RPMI8226 (cell line): ENCODE measurements at regions not wholly inside any gene's neighbourhood (a gene's known extent, or its start where the extent isn't known, plus 50 kb on each side); places are given as distances from the start of the nearest gene placed in this dataset.

Experiments
- DNase-seq: peaks from one replicate; pipeline ENCODE4 v3.0.0-alpha.2; 2015

DNA sequence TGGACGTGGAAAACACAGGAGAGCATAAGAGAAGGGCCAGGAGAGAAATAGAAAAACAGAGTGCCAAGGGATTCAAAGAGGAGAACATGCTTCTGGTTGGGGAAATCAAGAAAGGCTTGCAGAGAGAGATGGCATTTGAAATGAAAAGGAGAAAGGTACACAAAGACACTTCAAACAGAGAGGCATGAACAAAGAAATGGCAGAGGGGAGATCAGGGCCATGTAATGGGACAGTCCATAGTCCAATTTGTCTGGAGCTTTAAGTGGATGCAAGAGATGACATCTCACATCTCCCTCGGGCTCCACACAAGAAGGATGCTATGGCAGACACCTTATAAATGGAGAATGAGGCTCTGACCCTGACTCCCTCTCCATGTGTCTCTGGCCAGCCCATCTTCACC, 331.1 kb downstream of the MLLT3 start:
- DNase-seq: no peak

DNA sequence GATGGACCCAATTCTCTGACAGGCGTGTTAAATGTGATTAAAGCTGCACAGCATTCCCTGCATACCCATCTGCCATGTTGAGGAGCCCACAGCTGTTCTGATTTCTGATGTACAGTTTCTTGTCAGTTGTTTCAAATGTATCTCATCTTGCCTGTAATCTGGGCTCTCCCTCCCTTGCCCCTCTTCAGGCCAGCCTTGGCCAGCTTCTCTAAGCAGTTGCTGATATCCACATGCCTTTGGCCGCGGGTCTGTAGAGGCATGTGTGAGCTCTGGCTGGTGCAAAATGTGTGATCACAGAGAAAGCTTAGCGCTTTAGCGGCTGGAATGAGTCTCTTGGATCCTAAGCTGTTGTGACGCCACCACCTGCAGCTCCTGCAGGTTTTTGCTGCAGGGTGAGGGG, 332.0 kb downstream of the MLLT3 start:
- no peak for DNase-seq

DNA sequence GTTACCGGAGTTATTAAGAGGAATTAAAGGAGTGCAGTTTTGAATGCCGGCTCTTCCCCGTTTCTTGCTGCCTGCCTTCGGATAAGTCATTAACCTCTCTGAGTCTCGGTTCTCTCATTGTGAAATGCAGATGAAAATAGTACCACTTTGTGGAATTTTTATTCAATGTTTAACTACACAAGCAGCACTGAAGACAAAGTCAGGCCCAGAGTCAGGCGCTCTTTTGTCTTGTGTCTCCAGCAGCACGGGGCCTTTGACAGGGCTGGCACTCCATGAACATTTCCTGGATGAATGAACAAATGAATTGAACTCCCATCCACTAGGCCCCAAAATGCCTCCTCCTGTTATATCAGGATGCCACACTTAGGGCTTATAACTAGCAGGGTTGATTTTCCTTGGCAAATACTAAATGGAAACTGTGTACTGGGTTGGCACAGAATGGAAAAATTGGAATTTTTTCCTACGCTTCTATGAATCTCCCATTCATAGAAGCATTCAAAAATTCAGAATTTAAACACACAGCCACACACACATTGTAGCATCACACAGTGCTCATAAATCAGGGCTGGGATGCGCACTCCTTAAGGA, 332.8 kb downstream of the MLLT3 start:
- no peak for DNase-seq

- DNase-seq: no peak
These were observed 335.3 kb downstream of the MLLT3 start for GRCh38 chr9:20286969-20287368.

GRCh38 chr9:20286154-20286700, 336.1 kb downstream of the MLLT3 start:
- no peak for DNase-seq

- no peak for DNase-seq
These were observed 337.6 kb downstream of the MLLT3 start for GRCh38 chr9:20284601-20285289.

DNA sequence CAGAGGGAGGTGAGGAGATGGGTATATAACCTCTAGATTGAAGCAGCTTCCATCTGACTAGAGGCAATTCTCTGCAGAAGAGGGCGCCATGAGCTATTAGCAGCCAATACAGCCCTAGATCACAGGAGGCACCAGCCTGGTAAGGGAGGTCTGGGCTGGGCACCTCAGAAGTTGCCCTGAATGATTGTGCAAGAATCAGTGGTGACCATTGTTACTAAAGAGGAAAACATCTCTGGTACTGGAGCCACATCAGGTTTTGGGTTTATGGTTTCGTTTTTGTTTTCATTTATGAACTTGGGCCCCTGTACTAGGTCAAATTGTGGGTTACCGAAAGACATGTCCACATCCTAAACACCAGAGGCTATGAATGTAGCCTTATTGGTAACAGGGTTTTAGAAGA, 342.0 kb downstream of the MLLT3 start:
- DNase-seq: no peak

DNA sequence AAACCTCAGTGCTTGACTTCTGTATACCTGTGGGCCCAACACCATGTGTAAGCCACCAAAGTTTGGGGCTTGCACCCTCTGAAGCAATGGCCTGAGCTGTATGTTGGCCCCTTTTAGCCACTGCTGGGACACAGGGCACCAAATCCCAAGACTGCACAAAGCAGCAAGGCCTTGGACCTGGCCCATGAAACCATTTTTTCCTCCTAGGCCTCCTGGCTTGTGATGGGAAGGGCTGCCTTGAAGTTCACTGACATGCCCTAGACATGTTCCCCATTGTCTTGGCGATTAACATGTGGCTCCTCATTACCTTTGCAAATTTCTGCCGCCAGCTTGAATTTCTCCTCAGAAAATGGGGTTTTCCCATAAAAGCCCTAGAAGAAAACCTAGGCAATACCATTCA, 345.5 kb downstream of the MLLT3 start:
- DNase-seq: no peak

DNA sequence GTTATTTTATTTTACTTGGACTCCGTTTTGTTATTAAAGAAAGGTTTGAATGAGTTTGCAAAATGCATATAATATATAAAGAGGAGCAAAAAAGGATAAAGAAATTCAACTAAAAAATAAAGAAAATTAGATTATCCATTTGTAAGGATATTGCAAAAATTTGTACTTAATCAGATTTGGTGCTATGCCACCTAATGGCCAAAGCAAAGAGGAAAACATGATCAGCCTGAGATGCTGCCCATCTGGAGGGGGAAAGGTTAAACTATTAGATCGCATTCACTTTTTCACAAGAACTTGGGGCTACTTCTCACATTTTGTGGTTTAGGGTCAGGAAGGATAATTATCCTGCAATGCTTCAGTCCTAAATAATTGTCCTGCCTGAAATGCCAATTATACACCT, 350.6 kb downstream of the MLLT3 start:
- DNase-seq: no peak

DNA sequence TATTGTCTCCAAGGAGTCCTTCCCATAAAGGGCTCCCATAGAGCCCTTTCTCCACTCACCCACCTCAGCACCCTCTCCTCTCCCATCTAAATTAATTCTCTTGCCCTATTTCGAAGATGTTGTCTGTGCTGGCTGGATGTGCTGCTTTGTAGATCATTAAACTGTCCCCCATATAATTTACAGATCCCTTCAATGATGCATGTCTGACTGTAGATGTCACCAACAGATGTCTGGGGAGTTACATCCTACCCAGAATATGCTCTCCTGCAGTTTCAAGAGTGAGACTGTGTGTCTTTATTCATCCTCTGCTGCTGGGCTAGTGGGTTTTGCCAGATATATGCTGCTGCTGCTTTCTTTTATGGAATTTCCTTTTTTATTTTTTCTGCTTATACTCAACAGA, 351.2 kb downstream of the MLLT3 start:
- DNase-seq: no peak

GRCh38 chr9:20270161-20270560, 352.1 kb downstream of the MLLT3 start:
- DNase-seq: no peak

DNA sequence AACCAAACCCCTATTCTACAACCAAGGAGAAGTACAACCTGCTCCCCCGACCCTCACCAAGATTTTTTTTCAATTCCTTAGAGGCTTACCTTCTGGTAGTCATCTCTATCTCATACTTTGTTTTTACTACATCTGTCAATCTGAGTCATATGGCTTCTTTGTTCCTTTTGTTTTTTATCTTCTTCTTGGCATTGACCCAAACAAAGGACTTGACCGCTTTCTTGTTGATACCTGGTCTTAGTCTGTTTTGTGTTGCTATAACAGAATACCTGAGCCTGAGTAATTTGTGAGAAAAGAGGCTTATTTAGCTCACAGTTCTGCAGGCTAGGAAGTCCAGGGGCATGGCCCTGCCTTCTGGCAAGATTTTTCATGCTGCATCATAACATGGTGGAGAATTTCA, 352.7 kb downstream of the MLLT3 start:
- DNase-seq: no peak

DNA sequence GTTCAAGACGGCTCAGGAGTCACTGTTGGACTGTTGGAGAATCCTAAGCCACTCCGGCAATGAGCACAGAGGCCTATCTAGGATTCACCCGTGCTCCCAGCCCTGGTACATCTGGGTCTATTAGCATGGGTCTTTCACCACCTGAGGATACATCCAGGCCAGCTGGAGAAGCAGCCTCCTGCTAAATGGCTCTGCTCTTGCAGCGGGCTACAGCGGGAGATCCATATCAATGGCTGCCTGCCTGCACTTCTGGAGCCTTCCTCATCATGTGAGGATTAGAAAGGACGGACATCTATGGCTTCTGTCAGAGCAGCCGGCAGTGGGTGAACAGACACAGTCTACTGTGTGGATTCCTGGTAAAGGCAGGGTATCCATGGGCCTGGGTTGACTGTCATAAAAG, 357.4 kb downstream of the MLLT3 start:
- DNase-seq: no peak

DNA sequence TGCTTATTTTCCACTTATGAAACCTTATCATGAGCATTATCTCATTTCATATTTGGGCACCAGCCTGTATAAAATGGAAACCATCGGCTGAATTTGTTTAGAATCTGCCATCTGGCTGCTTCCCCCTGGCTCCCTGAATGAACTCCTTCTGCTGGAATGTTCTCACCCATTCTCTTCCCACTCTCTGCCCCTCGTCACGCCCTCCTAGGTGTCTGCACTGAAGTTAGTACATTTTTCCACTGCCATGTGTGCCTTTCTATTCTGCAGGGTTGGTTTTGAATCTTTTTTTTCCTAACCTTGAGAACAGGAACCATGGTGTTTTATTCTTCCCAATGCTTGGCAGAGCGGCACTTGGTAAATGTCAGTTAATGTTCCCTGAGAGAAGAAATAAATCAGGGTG, 359.7 kb downstream of the MLLT3 start:
- no peak for DNase-seq

DNA sequence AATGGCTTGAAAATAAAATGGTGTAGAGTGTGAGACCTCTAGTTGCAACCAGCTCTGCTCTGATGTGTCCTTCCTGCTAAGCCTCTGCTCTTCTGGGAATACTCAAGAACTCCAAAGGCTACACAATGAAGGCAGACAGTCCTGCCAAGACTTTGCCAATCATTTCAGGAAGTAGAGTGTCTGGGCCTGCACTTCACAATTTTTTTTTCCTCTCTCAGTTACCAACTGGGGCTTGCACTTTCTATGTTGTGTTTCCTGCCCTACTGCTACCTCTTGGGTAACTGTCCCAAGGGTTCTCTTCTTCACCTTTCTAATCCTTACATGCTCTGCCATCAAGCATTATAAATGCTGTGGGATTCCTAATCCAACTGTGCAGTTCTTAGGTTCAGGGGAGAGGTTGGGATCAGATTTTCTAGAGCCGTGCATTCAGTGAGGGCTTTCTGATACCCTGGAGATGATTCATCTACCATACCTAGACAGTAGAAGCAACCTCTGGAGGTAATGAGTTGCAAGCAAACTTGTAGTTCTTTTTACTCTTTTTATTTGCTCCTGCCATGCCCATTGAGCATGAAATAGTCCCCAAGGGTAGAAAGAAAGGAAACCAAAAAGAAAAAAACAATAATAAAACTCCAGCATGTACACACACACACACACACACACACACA, 365.9 kb downstream of the MLLT3 start:
- no peak for DNase-seq

DNA sequence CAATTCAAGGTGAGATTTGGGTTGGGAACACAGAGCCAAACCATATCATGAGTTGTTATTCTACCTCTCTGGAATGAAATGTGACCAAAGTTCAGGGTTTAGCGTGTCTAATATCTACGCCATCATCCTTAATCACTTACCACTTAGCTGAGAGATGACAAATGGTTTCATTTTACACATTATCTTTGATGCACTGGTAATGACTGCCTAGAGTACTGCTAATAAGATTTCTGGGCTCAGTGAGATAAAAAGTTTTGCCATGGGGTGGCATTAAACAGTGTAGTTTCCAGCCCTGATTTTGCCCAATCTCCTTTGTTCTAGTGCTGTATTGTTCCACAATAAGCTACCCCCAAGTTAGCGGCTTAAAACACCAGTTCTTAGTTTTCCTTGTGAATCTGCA, 367.2 kb downstream of the MLLT3 start:
- no peak for DNase-seq

DNA sequence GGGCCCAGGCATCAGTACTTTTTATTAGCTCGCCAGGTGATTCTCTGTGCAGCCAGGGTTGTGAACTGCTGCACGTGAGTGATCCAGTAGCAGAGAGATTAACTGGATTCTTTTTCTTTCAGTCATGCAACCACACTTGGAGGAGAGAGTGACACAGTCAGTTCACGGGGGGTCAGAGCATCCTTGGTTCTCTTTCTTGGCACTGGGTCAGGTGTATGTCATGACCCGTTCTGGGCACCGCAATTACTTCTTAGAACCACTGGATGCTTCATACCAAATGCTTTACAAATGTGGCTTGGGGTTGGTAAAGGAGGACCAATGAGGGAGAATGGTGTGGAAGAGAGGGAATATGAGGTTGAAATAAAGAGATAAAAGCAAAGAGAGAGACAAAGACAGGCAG, 368.7 kb downstream of the MLLT3 start:
- no peak for DNase-seq

GRCh38 chr9:20252778-20253177, 369.5 kb downstream of the MLLT3 start:
- DNase-seq: no peak

GRCh38 chr9:20250791-20251190, 371.5 kb downstream of the MLLT3 start:
- no peak for DNase-seq

- DNase-seq: no peak
These were observed 378.0 kb downstream of the MLLT3 start for GRCh38 chr9:20244271-20244670.

- no peak for DNase-seq
These were observed 378.5 kb downstream of the MLLT3 start for GRCh38 chr9:20243841-20244240.

- peak; percentile 70 for DNase-seq
These were observed 379.6 kb downstream of the MLLT3 start for GRCh38 chr9:20242510-20243189.

- DNase-seq: no peak
These were observed 381.8 kb downstream of the MLLT3 start for GRCh38 chr9:20240498-20240897.

- no peak for DNase-seq
These were observed 383.4 kb downstream of the MLLT3 start for GRCh38 chr9:20238921-20239320.
